Tibial artery (tissue), 4 donors: ENCODE measurements at regions not wholly inside any gene's neighbourhood (a gene's known extent, or its start where the extent isn't known, plus 50 kb on each side); places are given as distances from the start of the nearest gene placed in this dataset.

ENCODE experiments used
- DNase-seq, 2 donors: peaks; one replicate each; pipeline ENCODE4 v3.0.0-alpha.2; 2019
- H3K27ac ChIP-seq, 2 donors: fragments of 200-600 bp; sonication (generic) in 1 of 2; 1 replicate in 1 of 2; 2 replicates in 1 of 2; pipeline ENCODE4 v1.5.1; 2018 to 2019; ENCODE audit warnings: mild to moderate bottlenecking in 1 of 2
- H3K27me3 ChIP-seq, 2 donors: fragments of 200-600 bp; sonication (generic) in 1 of 2; one replicate each; pipeline versions ENCODE4 v1.5.1 to v1.6.0; 2016 to 2019
- H3K36me3 ChIP-seq, 3 donors: fragments of 200-600 bp; sonication (generic) in 2 of 3; one replicate each; pipeline ENCODE4 v1.5.1; 2016 to 2019; ENCODE audit warnings: mild to moderate bottlenecking in 2 of 3
- H3K4me1 ChIP-seq, 4 donors: fragments of 200-600 bp; sonication (generic) in 2 of 4; 1 replicate in 3 of 4; 2 replicates in 1 of 4; pipeline ENCODE4 v1.5.1; 2016 to 2019
- H3K4me3 ChIP-seq, 2 donors: fragments of 200-600 bp; sonication (generic) in 1 of 2; 1 replicate in 1 of 2; 2 replicates in 1 of 2; pipeline ENCODE4 v1.5.1; 2018 to 2019; ENCODE audit warnings: mild to moderate bottlenecking in 2 of 2
- H3K9me3 ChIP-seq, 3 donors: fragments of 200-600 bp; sonication (generic) in 1 of 3; one replicate each; pipeline ENCODE4 v1.5.1; 2016 to 2019
- intact Hi-C: fragments of 100-400 bp; cut with DNase I; formaldehyde crosslinking; loops from one replicate; pipeline ENCODE4 v1.15.0; 2023; ENCODE audit warnings: low total_unique reads
- TF ChIP-seq, protein P1 (sequence below), 2 experiments: fragments of 200-600 bp in 1 of 2; fragments of 450-650 bp in 1 of 2; IDR thresholded peaks; one replicate each; pipeline ENCODE4 v1.5.1; 2017 to 2019; ENCODE audit warnings: antibody characterized with exemption in 2 of 2, mild to moderate bottlenecking in 1 of 2, moderate library complexity in 1 of 2

DNA sequence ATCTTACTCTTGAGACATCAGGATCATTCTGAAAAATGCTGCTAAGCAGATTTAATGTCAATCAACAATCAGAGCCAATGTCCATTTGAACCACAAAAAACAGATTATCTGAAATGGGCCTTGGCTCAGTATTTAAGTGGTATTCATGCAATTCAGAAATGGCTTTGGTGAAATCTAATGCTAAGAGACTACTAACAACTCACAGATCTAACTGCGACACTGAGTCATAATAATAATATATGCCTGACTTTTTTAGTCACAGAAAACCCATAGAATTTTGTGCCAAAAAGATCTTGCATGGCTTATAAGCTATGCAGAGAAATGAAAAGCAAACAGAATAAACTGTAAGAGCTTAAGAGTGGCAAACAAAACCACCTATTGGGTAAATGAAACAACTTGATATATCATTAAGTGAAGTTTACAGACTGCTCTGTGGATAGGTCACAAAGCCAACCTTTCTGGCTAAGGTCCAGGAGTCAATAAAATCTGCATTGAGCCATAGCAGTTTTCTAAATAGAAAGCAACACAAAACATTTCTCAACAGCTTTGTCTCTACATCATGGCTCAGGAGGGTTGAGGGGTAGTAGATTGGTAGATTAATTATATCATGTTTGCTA lies 234.3 kb downstream of the LRATD1 start:
- Histone ChIP-seq H3K9me3 (no peaks in the 10 kb centered on the region), H3K27me3 (no peaks in the 10 kb centered on the region), H3K4me1 (no peaks in the 10 kb centered on the region), H3K4me3 (no peak overlapping the region), H3K27ac (no peak overlapping the region), H3K36me3 (no peaks in the 10 kb centered on the region)
- intact Hi-C loops = no loop called here
- DNase-seq = no peak
- TF ChIP-seq, protein P1, sequence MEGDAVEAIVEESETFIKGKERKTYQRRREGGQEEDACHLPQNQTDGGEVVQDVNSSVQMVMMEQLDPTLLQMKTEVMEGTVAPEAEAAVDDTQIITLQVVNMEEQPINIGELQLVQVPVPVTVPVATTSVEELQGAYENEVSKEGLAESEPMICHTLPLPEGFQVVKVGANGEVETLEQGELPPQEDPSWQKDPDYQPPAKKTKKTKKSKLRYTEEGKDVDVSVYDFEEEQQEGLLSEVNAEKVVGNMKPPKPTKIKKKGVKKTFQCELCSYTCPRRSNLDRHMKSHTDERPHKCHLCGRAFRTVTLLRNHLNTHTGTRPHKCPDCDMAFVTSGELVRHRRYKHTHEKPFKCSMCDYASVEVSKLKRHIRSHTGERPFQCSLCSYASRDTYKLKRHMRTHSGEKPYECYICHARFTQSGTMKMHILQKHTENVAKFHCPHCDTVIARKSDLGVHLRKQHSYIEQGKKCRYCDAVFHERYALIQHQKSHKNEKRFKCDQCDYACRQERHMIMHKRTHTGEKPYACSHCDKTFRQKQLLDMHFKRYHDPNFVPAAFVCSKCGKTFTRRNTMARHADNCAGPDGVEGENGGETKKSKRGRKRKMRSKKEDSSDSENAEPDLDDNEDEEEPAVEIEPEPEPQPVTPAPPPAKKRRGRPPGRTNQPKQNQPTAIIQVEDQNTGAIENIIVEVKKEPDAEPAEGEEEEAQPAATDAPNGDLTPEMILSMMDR (IDR thresholded peaks at IDR 0.05) = no peak

DNA sequence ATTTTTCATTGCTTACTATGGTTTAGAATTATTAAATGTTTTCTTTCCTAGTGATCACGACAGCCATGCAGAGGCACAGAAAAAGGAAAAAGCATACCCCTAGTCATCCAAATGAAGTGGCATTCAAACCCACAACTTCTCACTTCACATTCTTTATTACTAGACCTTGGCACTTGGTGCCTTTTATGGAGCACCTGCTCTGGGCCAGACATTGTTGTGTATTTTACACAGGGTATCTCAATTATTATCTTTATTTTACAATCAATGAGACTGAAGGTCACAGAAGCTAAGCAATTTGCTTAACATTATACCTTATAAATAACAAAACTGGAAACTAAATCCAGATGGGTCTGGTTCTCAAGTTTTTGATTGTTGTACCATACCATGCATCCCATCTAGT lies 235.3 kb downstream of the LRATD1 start:
- Histone ChIP-seq H3K9me3 (no peaks in the 10 kb centered on the region), H3K4me3 (no peak overlapping the region), H3K36me3 (no peaks in the 10 kb centered on the region), H3K27ac (no peak overlapping the region), H3K4me1 (no peaks in the 10 kb centered on the region), H3K27me3 (no peaks in the 10 kb centered on the region)
- no peak for DNase-seq
- intact Hi-C loops = no loop called here
- TF ChIP-seq, protein P1 (IDR thresholded peaks at IDR 0.05) = no peak

DNA sequence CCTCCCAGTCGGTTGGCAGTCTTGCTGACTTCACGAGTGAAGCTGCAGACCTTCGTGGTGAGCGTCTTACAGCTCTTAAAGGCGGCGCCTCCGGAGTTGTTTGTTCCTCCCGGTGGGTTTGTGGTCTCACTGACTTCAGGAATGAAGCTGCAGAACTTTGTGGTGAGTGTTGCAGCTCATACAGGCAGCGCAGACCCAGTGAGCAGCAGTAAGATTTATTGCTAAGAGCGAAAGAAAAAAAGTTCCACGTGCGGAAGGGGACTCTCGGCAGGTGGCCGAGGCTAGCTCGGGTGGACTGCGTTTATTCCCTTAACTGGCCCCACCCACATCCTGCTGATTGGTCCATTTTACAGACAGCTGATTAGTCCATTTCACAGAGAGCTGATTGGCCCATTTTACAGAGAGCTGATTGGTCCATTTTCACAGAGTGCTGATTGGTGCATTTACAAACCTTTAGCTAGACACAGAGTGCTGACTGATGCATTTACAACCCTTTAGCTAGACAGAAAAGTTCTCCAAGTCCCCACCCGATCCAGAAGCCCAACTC lies 240.3 kb downstream of the LRATD1 start:
- intact Hi-C loops = no loop called here
- Histone ChIP-seq H3K4me1 (no peaks in the 10 kb centered on the region), H3K4me3 (no peak overlapping the region), H3K36me3 (no peaks in the 10 kb centered on the region), H3K27me3 (no peaks in the 10 kb centered on the region), H3K27ac (no peak overlapping the region), H3K9me3 (no peaks in the 10 kb centered on the region)
- TF ChIP-seq, protein P1 (IDR thresholded peaks at IDR 0.05) = no peak
- DNase-seq = no peak

DNA sequence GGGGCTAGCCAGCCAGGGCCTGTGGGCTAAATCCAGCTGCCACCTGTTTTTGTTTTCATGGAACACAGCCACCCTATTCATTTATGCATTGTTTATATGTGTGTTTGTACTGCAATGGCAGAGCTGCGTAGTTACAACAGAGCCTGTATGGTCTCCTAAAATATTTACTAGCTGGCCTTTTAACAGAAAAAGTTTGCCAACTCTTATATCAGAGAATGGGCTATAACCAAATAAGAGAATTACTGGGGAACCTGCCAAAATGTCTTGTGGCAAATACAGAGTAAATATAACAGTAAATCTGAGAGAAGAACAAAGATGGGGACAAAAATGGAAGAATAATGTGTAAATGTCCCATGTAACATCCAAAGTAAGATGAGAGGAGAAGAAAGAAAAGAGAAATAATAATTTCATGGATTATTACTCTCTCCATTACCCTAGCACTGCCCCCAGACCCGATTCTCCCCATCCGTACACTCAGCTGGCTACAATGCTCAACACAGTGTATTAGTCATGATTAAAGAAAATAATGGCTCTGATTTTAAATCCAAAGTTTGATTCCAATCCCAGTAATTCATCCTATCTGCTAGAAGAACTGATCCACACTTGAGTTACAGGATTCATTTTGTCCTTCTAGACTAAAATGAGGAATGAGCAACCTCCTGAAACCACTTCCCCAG lies 249.3 kb downstream of the LRATD1 start:
- no peak overlapping the region for H3K4me3 ChIP-seq
- intact Hi-C loops = no loop called here
- H3K27ac ChIP-seq = no peak overlapping the region
- H3K9me3 ChIP-seq = no peaks in the 10 kb centered on the region
- H3K27me3 ChIP-seq = no peaks in the 10 kb centered on the region
- DNase-seq = no peak
- H3K4me1 ChIP-seq = peaks cover 0 to 3% (median 0%) of the 10 kb centered on the region in 4 donors
- TF ChIP-seq, protein P1 (IDR thresholded peaks at IDR 0.05) = no peak
- no peaks in the 10 kb centered on the region for H3K36me3 ChIP-seq

DNA sequence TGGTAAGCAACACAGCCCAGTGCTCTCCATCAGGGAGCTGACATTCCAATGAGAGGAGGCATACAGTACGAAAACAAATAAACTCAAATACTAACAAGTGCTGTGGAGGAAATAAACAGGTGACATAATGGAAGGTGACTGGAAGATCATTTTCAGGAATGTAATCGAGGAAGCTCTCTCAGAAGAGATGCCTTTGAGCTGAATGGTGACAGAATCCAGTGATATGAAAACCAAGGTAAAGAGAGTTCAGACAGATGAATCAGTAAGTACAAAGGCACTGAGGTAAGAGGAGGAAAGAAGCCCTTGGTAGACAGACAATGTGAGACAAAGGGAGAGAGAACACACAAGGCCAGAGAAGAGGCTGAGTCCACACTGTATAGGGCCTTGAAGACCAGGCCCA lies 252.1 kb downstream of the LRATD1 start:
- Histone ChIP-seq H3K36me3 (no peaks in the 10 kb centered on the region), H3K4me3 (no peak overlapping the region), H3K27ac (no peak overlapping the region), H3K9me3 (no peaks in the 10 kb centered on the region), H3K27me3 (no peaks in the 10 kb centered on the region), H3K4me1 (peaks cover 0 to 3% (median 0%) of the 10 kb centered on the region in 4 donors)
- intact Hi-C loops = no loop called here
- DNase-seq = no peak
- TF ChIP-seq, protein P1 (IDR thresholded peaks at IDR 0.05) = no peak
